ENCODE measurements at regions not wholly inside any gene's neighbourhood (a gene's known extent, or its start where the extent isn't known, plus 50 kb on each side); places are given as distances from the start of the nearest gene placed in this dataset.

DNA sequence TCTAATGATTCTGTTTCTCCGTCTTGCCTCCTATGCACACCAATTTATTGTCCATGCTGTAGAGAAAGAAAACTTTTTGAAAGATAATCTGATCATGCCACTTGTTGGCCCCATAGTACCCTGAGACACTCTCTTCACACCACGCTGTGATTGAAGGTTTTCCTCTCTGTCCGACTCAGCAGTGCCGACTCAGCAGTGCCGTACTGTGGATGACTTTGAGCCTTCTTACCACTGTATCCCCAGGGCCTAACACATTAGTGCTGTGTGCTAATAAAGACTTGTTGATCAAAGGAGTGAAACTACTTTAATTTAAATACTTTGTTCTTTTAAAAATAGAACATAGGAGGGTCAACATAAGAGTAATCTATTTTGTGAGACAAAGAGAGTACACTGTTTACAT lies 429.6 kb downstream of the KLF12 start:
- Histone ChIP-seq H3K27ac (no peak overlapping the region), H3K27me3 (ENCODE audit: insufficient read depth in 3 of 3, low read length in 2 of 3) (no peaks in the 10 kb centered on the region), H3K9me3 (no peaks in the 10 kb centered on the region), H3K4me3 (no peak overlapping the region), H3K36me3 (ENCODE audit: insufficient read depth in 1 of 2, low read depth in 1 of 2) (no peaks in the 10 kb centered on the region), H3K4me1 (no peaks in the 10 kb centered on the region)
- DNase-seq, result no peak
- ATAC-seq, result peak in 1 of 4 donors; percentile 40
- intact Hi-C loops (cut with DNase I), result no loop called here
- WGBS, 3 donors, result 91 to 96% (median 91%) methylated on average over 5 of the region's 5 CpGs
- TF ChIP-seq, protein P1, sequence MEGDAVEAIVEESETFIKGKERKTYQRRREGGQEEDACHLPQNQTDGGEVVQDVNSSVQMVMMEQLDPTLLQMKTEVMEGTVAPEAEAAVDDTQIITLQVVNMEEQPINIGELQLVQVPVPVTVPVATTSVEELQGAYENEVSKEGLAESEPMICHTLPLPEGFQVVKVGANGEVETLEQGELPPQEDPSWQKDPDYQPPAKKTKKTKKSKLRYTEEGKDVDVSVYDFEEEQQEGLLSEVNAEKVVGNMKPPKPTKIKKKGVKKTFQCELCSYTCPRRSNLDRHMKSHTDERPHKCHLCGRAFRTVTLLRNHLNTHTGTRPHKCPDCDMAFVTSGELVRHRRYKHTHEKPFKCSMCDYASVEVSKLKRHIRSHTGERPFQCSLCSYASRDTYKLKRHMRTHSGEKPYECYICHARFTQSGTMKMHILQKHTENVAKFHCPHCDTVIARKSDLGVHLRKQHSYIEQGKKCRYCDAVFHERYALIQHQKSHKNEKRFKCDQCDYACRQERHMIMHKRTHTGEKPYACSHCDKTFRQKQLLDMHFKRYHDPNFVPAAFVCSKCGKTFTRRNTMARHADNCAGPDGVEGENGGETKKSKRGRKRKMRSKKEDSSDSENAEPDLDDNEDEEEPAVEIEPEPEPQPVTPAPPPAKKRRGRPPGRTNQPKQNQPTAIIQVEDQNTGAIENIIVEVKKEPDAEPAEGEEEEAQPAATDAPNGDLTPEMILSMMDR (IDR thresholded peaks at IDR 0.05), result no peak

DNA sequence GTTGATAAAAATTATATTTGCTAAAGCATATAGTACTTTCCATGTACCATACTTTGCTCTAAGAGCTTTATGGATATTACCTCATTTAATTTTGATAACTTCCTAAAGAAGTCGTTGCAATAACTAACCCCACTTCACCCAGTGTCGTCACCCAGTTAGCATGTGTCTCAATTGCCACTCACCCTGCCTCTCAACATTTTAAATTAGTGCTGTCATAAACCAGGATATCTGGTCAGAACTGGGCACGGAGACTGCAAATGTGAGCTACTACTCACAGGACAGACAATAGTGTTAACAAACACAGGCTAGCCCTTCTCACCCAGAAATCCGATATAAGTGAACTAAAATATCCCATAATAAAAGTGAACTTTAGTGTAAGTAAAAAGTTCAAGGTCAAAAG lies 430.6 kb downstream of the KLF12 start:
- Histone ChIP-seq H3K4me1 (no peaks in the 10 kb centered on the region), H3K36me3 (ENCODE audit: insufficient read depth in 1 of 2, low read depth in 1 of 2) (no peaks in the 10 kb centered on the region), H3K4me3 (no peak overlapping the region), H3K27me3 (ENCODE audit: insufficient read depth in 3 of 3, low read length in 2 of 3) (no peaks in the 10 kb centered on the region), H3K27ac (no peak overlapping the region), H3K9me3 (no peaks in the 10 kb centered on the region)
- TF ChIP-seq, protein P1 (IDR thresholded peaks at IDR 0.05), result no peak
- intact Hi-C loops (cut with DNase I), result no loop called here
- DNase-seq (no peak), ATAC-seq (no peak)
- WGBS, 3 donors, result 80 to 92% (median 89%) methylated on average over 4 of the region's 4 CpGs

DNA sequence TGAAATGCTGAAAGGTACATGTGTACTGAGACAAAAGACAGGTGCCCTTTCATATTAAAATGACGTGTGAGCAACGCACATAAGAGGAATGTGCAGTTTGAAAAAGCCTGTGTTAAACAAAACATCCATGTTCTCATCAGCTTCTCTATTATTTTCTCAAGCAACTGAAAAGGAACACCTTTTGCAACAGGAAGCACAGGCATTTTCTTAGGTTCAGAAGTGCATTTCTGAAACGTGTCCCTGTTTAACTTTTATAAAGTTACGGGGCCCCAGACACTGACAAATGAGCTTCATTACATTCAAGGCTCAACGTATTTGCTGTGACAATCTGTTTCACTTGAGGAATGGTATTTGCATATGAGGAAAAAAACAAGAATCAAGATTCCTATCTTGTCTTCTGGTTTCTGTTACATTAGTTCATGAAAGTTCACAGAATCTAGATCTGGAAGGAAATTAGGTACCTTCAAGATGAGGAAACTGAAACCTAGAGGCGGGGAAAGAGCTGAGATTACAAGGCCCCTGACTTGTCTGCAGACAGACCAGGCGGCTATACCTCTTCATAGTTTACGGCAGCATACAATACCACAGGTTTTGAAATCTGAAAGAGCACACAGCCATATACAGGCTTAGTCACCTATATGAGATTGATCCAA lies 431.7 kb downstream of the KLF12 start:
- TF ChIP-seq, protein P1 (IDR thresholded peaks at IDR 0.05), result no peak
- no peak for ATAC-seq
- Histone ChIP-seq H3K36me3 (ENCODE audit: insufficient read depth in 1 of 2, low read depth in 1 of 2) (no peaks in the 10 kb centered on the region), H3K27me3 (ENCODE audit: insufficient read depth in 3 of 3, low read length in 2 of 3) (no peaks in the 10 kb centered on the region), H3K4me3 (no peak overlapping the region), H3K27ac (no peak overlapping the region), H3K4me1 (no peaks in the 10 kb centered on the region), H3K9me3 (no peaks in the 10 kb centered on the region)
- intact Hi-C loops (cut with DNase I), result no loop called here
- no peak for DNase-seq
- WGBS, 3 donors, result 75 to 84% (median 79%) methylated on average over 8 of the region's 8 CpGs

DNA sequence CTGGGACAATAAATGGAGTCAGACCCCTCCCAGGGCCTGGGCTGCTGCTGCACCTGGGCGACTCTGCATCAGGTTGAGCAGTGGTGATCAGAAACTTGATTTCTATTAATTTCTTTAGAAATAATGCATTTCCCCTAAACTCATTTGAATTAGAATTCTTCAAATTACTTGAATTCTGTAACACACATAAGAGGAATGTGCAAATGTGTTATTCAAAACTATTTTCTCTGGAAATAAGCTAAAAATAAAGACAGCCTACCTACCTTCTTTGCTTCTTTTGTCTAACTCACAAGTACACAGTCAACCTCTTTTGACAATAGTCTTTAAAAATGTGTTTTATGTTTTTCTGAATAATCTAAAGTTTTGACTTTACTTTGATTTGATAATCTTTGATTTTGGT lies 433.0 kb downstream of the KLF12 start:
- no peak overlapping the region for H3K27ac ChIP-seq
- 93 to 99% (median 97%) methylated on average over 1 of the region's 1 CpG for WGBS, 3 donors
- no peak for DNase-seq
- no peak for ATAC-seq
- H3K4me1 ChIP-seq, result no peaks in the 10 kb centered on the region
- H3K36me3 ChIP-seq (ENCODE audit: insufficient read depth in 1 of 2, low read depth in 1 of 2), result no peaks in the 10 kb centered on the region
- H3K4me3 ChIP-seq, result no peak overlapping the region
- no peaks in the 10 kb centered on the region for H3K9me3 ChIP-seq
- intact Hi-C loops (cut with DNase I), result no loop called here
- TF ChIP-seq, protein P1 (IDR thresholded peaks at IDR 0.05), result no peak
- H3K27me3 ChIP-seq (ENCODE audit: insufficient read depth in 3 of 3, low read length in 2 of 3), result no peaks in the 10 kb centered on the region

DNA sequence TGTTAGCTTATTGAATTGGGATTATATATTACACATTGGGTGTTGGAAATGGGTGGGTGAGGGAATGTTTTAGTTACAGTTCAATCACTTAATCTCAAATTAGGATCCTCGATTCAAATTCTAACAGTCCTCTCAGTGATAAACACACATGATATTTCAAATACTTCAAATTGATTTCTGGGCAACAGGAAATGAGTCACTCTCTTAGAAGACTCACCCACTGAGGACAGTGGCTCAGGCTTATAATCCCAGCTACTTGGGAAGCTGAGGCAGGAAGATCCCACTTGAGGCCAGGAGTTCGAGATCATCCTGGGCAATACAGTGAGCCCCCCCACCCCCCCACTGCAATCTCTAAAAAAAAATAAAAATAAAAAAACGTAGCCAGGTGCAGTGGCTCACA lies 435.3 kb downstream of the KLF12 start:
- Histone ChIP-seq H3K36me3 (ENCODE audit: insufficient read depth in 1 of 2, low read depth in 1 of 2) (peaks cover under 1 to 18% of the 10 kb centered on the region in 2 donors), H3K27ac (no peak overlapping the region), H3K27me3 (ENCODE audit: insufficient read depth in 3 of 3, low read length in 2 of 3) (no peaks in the 10 kb centered on the region), H3K9me3 (no peaks in the 10 kb centered on the region), H3K4me1 (no peaks in the 10 kb centered on the region), H3K4me3 (no peak overlapping the region)
- DNase-seq, result no peak
- intact Hi-C loops (cut with DNase I), result loop anchor here in 1 of 2 donors (5.0 kb wide), 1 partner anchor 887 kb away; no protein-coding TSS in a partner anchor
- WGBS, 3 donors, result 92 to 96% (median 92%) methylated on average over 3 of the region's 3 CpGs
- TF ChIP-seq, protein P1 (IDR thresholded peaks at IDR 0.05), result no peak
- no peak for ATAC-seq
